H4 (cell line): ENCODE measurements at regions not wholly inside any gene's neighbourhood (a gene's known extent, or its start where the extent isn't known, plus 50 kb on each side); places are given as distances from the start of the nearest gene placed in this dataset.
"Not testable (repeated sequence)": the region's sequence is repeated elsewhere in the genome, so short reads cannot be mapped to it uniquely, and the experiment has no call there.

Experiments used
- DNase-seq: peaks from one replicate; pipeline ENCODE4 v3.0.0-alpha.2; 2015; ENCODE audit warnings: low spot score

GRCh38 chr7:76716551-76716950 is 89.5 kb upstream of the POMZP3 start:
- DNase-seq, result not testable (repeated sequence)

GRCh38 chr7:76712926-76713325 is 85.8 kb upstream of the POMZP3 start:
- DNase-seq, result not testable (repeated sequence)

GRCh38 chr7:76711648-76712047 is 84.6 kb upstream of the POMZP3 start:
- not testable (repeated sequence) for DNase-seq

- DNase-seq, result not testable (repeated sequence)
Observed at GRCh38 chr7:76709703-76710102, 82.6 kb upstream of the POMZP3 start.

GRCh38 chr7:76708446-76708845 is 81.4 kb upstream of the POMZP3 start:
- not testable (repeated sequence) for DNase-seq

- DNase-seq, result not testable (repeated sequence)
Observed at GRCh38 chr7:76703815-76704214, 76.7 kb upstream of the POMZP3 start.

GRCh38 chr7:76686277-76686676 is 59.2 kb upstream of the POMZP3 start:
- not testable (repeated sequence) for DNase-seq

GRCh38 chr7:76684737-76685136 is 57.7 kb upstream of the POMZP3 start:
- not testable (repeated sequence) for DNase-seq

GRCh38 chr7:76683631-76684030 is 56.6 kb upstream of the POMZP3 start:
- not testable (repeated sequence) for DNase-seq

- DNase-seq, result not testable (repeated sequence)
Observed at GRCh38 chr7:76681810-76682209, 54.7 kb upstream of the POMZP3 start.

GRCh38 chr7:76679174-76679573 is 52.1 kb upstream of the POMZP3 start:
- not testable (repeated sequence) for DNase-seq

GRCh38 chr7:76678500-76678899 is 51.4 kb upstream of the POMZP3 start:
- not testable (repeated sequence) for DNase-seq

- DNase-seq, result not testable (repeated sequence)
Observed at GRCh38 chr7:76676890-76677289, 49.8 kb upstream of the POMZP3 start.
